ENCODE measurements at regions not wholly inside any gene's neighbourhood (a gene's known extent, or its start where the extent isn't known, plus 50 kb on each side); places are given as distances from the start of the nearest gene placed in this dataset.

DNA sequence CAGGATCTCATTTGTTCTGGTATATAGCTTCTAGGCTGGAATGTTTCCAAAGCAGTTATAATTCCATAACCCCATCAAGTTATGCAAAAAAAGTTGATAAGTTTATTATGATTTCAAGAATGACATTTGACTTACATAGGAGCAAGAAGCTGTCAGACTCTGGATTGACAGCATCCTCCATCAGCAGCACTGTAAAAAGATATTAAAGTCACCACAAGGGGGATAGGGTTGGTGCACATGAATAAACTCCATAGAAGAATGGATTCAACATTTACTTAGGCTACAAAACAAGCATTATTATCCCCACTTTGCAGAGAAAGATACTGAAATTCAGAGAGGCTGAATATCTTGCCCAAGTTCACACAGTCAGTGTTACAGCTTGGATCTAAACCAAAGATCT, 208.9 kb upstream of the SLC30A5 start:
- DNase-seq (ENCODE audit: low spot score): no peak
- TF ChIP-seq CTCF (IDR thresholded peaks at IDR 0.05): no peak

GRCh38 chr5:68886814-68887213, 207.0 kb upstream of the SLC30A5 start:
- DNase-seq (ENCODE audit: low spot score): no peak
- no peak for ATAC-seq (ENCODE audit: low FRiP score)
- no peak for TF ChIP-seq CTCF (IDR thresholded peaks at IDR 0.05)

More for the DNA sequence above, 208.9 kb upstream of the SLC30A5 start:
- ATAC-seq (ENCODE audit: low FRiP score): no peak

DNA sequence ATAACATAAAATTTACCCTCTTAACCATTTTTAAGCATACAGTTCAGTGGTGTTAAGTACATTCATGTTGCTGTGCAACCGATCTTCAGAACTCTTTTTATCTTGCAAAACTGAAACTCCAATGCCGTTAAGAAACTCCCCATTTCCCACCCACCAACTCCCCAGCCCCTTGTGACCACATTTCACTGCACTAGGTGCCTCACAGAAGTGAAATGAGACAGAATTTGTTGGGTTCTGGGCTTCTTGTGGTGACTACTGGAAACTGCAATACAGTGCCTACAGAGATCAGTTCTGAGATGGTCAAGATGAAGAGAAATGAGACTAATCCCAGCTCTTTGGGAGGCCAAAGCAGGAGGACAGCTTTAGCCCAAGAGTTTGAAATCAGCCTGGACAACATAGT, 202.1 kb upstream of the SLC30A5 start:
- TF ChIP-seq CTCF (IDR thresholded peaks at IDR 0.05): no peak
- ATAC-seq (ENCODE audit: low FRiP score): no peak

GRCh38 chr5:68894673-68895072, 199.1 kb upstream of the SLC30A5 start:
- ATAC-seq (ENCODE audit: low FRiP score) (no peak), DNase-seq (ENCODE audit: low spot score) (no peak)
- TF ChIP-seq CTCF (IDR thresholded peaks at IDR 0.05): no peak

More for the DNA sequence above, 202.1 kb upstream of the SLC30A5 start:
- DNase-seq (ENCODE audit: low spot score): no peak

DNA sequence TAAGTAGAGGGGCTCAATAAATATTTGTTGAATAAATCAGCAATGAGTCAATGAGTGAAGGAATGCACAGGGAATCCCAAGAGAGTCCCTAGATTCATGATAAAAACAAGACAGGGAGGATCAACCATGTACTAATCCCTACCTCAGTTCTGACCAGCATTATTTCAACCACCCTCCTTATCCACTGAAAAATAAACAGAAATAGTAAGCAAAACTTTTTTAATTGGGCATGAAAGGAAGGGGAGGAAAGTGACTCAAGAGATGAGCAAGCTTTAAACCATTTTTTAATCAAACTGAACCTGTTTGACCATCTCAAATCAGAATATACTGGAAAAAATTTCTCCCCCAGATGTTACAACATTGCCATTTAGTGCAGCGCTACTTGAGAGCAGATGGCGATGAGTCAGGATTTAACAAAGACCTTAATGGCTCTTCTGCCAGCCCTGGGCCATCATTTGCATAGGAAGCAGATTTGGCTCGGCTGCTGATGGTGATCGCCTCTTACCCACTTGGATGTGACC, 194.8 kb upstream of the SLC30A5 start:
- no peak for TF ChIP-seq CTCF (IDR thresholded peaks at IDR 0.05)
- peak; percentile 86 for ATAC-seq (ENCODE audit: low FRiP score)

DNA sequence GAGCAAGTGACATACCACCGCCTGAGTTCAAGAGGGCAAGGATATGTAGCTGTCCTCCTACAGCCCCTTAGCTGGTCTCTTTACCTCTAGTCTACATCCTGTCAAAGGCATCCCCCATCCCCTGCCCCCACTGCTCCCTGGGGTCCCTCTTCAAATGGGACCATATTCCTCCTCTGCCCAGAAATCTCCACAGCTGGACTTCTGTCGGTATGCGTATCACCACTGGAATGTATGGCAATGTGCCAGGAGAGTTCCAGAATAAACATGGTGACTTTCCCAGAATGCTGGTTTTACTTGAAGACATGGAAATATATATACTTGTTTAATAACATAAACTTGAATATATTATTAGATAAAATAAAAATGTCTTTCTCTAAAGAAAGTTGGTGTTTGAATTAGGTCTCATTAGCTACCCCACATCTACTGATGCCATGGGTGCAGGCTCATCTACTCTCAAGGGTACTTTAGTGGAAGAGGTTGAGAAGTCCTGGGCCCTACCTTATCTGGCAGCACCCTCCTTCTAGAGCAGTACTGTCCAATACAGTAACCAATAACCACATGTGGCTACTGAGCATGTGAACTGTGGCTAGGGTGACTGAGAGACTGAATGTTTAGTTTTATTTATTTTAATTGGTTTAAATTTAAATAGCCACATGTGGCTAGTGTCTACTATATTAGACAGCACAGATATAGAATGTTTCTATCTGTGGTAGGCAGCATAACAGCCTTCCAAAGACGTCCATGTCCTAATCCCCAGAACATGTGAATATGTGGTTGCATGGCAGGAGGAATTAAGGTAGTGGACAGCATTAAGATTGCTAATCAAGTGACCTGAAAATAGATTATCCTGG, 181.7 kb upstream of the SLC30A5 start:
- DNase-seq (ENCODE audit: low spot score): no peak
- TF ChIP-seq CTCF (IDR thresholded peaks at IDR 0.05): no peak
- ATAC-seq (ENCODE audit: low FRiP score): no peak

More for the DNA sequence above, 194.8 kb upstream of the SLC30A5 start:
- no peak for DNase-seq (ENCODE audit: low spot score)

DNA sequence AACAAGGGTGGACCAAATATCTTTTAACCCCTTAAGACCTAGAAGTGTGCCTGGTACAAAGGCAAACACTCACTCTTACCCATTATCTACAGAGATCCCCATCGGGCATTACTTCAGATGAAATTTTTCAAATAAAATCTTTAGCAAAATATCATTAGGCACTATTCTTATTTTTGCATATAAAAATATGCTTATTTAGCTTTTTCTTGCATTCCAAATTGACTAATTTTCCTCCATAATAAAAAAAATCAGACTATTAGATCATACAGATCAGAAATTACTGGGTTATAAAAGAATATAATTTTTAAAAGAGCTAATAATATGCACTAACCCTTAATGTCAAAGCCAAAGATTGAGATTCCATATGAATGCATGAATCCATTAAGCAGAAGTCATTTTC, 178.7 kb upstream of the SLC30A5 start:
- ATAC-seq (ENCODE audit: low FRiP score) (no peak), DNase-seq (ENCODE audit: low spot score) (no peak)
- no peak for TF ChIP-seq CTCF (IDR thresholded peaks at IDR 0.05)

Data from omental fat pad (tissue), 3 donors.